ENCODE measurements at regions not wholly inside any gene's neighbourhood (a gene's known extent, or its start where the extent isn't known, plus 50 kb on each side); places are given as distances from the start of the nearest gene placed in this dataset.

DNA sequence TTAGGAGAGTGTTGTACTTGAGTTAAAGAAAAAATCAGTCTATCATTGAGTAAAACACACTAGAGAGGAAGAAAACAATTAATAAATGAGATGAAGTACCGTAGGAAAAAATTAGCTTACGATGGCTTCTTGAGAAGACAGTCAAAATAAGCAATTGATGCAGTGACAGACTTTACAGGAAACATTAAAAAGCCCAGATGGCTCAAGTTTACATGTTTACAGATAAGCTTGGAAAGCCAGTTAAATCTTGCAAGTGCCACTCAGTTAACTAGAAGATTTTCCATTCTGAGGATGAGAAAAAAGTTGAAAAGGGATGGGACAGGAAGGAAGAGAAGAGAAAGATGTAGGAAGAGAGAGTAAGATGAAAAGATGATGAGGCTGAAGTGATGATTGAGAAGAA lies 288.8 kb upstream of the FERMT1 start:
- DNase-seq (no peak), ATAC-seq (no peak)
- Histone ChIP-seq H3K4me3 (no peak overlapping the region), H3K4me1 (no peaks in the 10 kb centered on the region), H3K36me3 (no peaks in the 10 kb centered on the region), H3K27ac (no peak overlapping the region), H3K9me3 (no peaks in the 10 kb centered on the region), H3K27me3 (no peaks in the 10 kb centered on the region)
- intact Hi-C loops (cut with DNase I) = no loop called here
- TF ChIP-seq, protein P1, sequence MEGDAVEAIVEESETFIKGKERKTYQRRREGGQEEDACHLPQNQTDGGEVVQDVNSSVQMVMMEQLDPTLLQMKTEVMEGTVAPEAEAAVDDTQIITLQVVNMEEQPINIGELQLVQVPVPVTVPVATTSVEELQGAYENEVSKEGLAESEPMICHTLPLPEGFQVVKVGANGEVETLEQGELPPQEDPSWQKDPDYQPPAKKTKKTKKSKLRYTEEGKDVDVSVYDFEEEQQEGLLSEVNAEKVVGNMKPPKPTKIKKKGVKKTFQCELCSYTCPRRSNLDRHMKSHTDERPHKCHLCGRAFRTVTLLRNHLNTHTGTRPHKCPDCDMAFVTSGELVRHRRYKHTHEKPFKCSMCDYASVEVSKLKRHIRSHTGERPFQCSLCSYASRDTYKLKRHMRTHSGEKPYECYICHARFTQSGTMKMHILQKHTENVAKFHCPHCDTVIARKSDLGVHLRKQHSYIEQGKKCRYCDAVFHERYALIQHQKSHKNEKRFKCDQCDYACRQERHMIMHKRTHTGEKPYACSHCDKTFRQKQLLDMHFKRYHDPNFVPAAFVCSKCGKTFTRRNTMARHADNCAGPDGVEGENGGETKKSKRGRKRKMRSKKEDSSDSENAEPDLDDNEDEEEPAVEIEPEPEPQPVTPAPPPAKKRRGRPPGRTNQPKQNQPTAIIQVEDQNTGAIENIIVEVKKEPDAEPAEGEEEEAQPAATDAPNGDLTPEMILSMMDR (IDR thresholded peaks at IDR 0.05) = no peak

DNA sequence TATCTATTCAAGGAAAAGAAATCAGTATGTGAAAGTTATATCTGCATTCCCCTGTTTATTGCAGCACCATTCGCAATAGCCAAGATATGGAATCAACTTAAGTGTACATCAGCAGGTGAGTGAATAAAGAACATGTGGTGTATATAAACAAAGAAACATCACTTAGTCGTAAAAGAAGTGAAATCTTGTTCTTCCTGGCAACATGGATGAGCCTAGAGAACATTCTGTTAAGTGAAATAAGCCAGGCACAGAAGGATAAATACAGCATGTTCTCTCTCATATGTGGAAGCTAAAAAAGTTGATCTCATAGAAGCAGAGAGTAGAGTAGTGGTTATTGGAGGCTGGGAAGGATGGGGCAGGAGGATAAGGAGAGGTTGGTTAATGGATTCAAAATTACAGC lies 287.9 kb upstream of the FERMT1 start:
- H3K4me3 ChIP-seq = no peak overlapping the region

DNA sequence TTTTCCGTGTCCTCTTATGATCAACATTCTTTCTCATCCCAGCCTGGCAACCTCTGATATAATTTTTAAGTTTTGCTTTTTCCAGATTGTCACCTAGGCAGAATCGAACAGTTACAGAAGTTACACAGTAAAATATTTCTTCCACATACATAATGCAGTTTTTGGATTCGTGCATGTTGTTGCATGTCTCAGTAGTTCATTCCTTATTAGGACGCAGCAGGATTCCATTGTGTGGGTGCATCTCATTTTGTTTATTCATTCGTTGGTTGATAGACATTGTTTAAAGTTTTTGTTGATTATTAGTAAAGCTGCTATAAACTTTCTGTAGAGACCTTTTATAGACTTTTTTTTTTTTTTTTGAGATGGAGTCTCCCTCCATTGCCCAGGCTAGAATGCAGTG lies 284.3 kb upstream of the FERMT1 start:
- ATAC-seq (no peak), DNase-seq (no peak)
- intact Hi-C loops (cut with DNase I) = no loop called here
- H3K36me3 ChIP-seq = no peaks in the 10 kb centered on the region
- H3K4me1 ChIP-seq = no peaks in the 10 kb centered on the region
- H3K27ac ChIP-seq = no peak overlapping the region
- H3K4me3 ChIP-seq = no peak overlapping the region
- TF ChIP-seq, protein P1 (IDR thresholded peaks at IDR 0.05) = no peak
- H3K27me3 ChIP-seq = no peaks in the 10 kb centered on the region
- no peaks in the 10 kb centered on the region for H3K9me3 ChIP-seq

More for the DNA sequence above, 287.9 kb upstream of the FERMT1 start:
- TF ChIP-seq, protein P1 (IDR thresholded peaks at IDR 0.05) = no peak
- Histone ChIP-seq H3K4me1 (no peaks in the 10 kb centered on the region), H3K27me3 (no peaks in the 10 kb centered on the region), H3K9me3 (no peaks in the 10 kb centered on the region), H3K36me3 (no peaks in the 10 kb centered on the region), H3K27ac (no peak overlapping the region)
- intact Hi-C loops (cut with DNase I) = no loop called here
- ATAC-seq = no peak
- no peak for DNase-seq

DNA sequence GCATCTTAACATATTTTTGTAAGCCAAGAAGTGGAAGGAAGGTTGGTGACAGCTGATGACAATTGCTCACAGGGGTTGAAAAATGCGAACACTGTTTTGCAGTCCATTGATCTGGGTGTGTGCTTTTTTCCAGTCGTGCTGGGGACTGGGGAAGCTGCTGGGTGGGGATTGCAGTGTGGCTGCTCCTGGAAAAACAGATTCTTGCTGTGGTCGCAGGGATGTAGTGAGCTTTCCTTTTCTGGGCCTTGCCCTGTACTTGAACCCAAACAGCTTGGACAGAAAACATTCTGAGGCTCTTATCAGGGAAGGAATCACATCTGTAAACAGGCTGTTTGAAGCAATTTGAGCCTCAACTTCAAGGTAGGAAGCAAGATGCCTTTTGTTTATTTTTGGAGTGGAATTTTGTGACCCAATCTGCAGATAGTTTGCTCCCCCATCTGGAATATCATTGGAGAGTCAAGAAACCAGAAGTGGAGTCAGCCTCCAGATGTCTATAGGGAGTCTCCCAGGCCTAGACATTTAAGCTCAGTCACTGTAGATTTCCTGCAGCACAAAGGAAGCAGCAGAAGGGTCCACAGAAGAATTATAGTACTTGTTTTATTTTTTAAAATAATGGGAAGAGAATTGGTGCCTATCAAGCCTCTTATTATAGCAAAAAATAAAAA lies 279.2 kb upstream of the FERMT1 start:
- DNase-seq (no peak), ATAC-seq (no peak)
- H3K9me3 ChIP-seq = no peaks in the 10 kb centered on the region
- TF ChIP-seq, protein P1 (IDR thresholded peaks at IDR 0.05) = no peak
- H3K27ac ChIP-seq = no peak overlapping the region
- H3K4me1 ChIP-seq = no peaks in the 10 kb centered on the region
- intact Hi-C loops (cut with DNase I) = no loop called here
- no peak overlapping the region for H3K4me3 ChIP-seq
- H3K27me3 ChIP-seq = no peaks in the 10 kb centered on the region
- H3K36me3 ChIP-seq = no peaks in the 10 kb centered on the region

DNA sequence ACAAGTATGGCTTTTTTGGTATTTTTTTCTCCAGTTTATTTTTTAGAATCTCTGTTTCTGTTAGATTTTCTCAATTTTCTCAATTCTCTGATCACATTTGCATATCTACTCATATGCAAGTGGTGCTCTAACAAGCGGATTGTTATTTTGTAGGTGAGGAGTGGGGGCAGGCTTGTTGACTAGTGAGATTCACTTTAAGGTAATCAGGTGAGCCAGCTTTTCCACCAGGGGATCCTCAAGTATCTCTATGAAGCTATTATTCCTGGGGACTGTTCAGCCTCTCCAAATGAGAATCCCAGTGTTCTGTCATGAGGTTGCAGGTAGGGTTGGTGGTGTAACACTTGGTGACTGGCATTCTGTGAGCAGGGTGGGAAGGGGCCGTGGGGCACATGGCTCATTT lies 274.3 kb upstream of the FERMT1 start:
- DNase-seq (no peak), ATAC-seq (no peak)
- Histone ChIP-seq H3K9me3 (no peaks in the 10 kb centered on the region), H3K27ac (no peak overlapping the region), H3K4me1 (no peaks in the 10 kb centered on the region), H3K4me3 (no peak overlapping the region), H3K36me3 (no peaks in the 10 kb centered on the region), H3K27me3 (no peaks in the 10 kb centered on the region)
- TF ChIP-seq, protein P1 (IDR thresholded peaks at IDR 0.05) = no peak
- intact Hi-C loops (cut with DNase I) = no loop called here

DNA sequence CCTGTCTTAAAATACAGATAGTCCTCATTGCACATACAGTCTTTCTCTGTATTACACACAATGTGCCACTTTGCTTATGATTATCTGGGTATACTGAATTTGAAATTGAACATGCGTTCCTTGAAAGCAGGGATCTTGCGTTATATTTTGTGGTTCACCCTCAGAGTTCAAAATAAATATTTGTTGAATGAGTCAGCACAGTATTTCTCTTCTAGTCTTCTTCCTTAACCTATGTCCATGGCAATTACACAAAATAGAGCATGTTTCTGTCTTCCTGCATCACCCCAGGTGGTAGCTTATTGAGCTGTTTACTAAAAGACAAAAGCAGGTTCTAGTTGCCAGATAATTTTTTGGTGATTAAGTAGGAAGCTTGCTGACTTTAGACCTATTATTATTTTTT lies 272.9 kb upstream of the FERMT1 start:
- ATAC-seq (no peak), DNase-seq (no peak)
- no peaks in the 10 kb centered on the region for H3K27me3 ChIP-seq
- H3K27ac ChIP-seq = no peak overlapping the region
- H3K4me3 ChIP-seq = no peak overlapping the region
- TF ChIP-seq, protein P1 (IDR thresholded peaks at IDR 0.05) = no peak
- no peaks in the 10 kb centered on the region for H3K9me3 ChIP-seq
- no peaks in the 10 kb centered on the region for H3K4me1 ChIP-seq
- intact Hi-C loops (cut with DNase I) = no loop called here
- H3K36me3 ChIP-seq = no peaks in the 10 kb centered on the region

Measured in upper lobe of right lung (tissue), 1 donor.